UCSD-AML1 (cell line): ENCODE measurements at regions not wholly inside any gene's neighbourhood (a gene's known extent, or its start where the extent isn't known, plus 50 kb on each side); places are given as distances from the start of the nearest gene placed in this dataset.
A peak's percentile ranks its signal among the peaks of the same experiment; 100 is the strongest.

Experiments used
- DNase-seq: peaks from one replicate; lab custom pipeline; 2025; ENCODE audit not compliant: unreplicated experiment; lab: John Stamatoyannopoulos, UW

- peak; percentile 45 for DNase-seq
These were observed 168.3 kb downstream of the SPRY1 start for GRCh38 chr4:123564758-123565346.

- no peak for DNase-seq
These were observed 172.3 kb downstream of the SPRY1 start for GRCh38 chr4:123568936-123569335.

- DNase-seq: no peak
These were observed 172.9 kb downstream of the SPRY1 start for GRCh38 chr4:123569541-123569940.

GRCh38 chr4:123573866-123574508 lies 177.4 kb downstream of the SPRY1 start:
- no peak for DNase-seq

GRCh38 chr4:123575291-123575690 lies 178.7 kb downstream of the SPRY1 start:
- DNase-seq: no peak

GRCh38 chr4:123577225-123577906 lies 180.8 kb downstream of the SPRY1 start:
- DNase-seq: no peak

- DNase-seq: no peak
These were observed 181.9 kb downstream of the SPRY1 start for GRCh38 chr4:123578276-123579029.

- DNase-seq: no peak
These were observed 183.4 kb downstream of the SPRY1 start for GRCh38 chr4:123579961-123580360.

- no peak for DNase-seq
These were observed 184.5 kb downstream of the SPRY1 start for GRCh38 chr4:123580981-123581664.

- DNase-seq: no peak
These were observed 185.2 kb downstream of the SPRY1 start for GRCh38 chr4:123581802-123582201.

GRCh38 chr4:123583043-123583442 lies 186.4 kb downstream of the SPRY1 start:
- no peak for DNase-seq

GRCh38 chr4:123585111-123585510 lies 188.5 kb downstream of the SPRY1 start:
- no peak for DNase-seq

- DNase-seq: no peak
These were observed 191.4 kb downstream of the SPRY1 start for GRCh38 chr4:123587983-123588494.

GRCh38 chr4:123588631-123589241 lies 192.1 kb downstream of the SPRY1 start:
- DNase-seq: peak; percentile 9

GRCh38 chr4:123589301-123589700 lies 192.7 kb downstream of the SPRY1 start:
- no peak for DNase-seq

GRCh38 chr4:123591875-123592274 lies 195.3 kb downstream of the SPRY1 start:
- no peak for DNase-seq

- DNase-seq: peak; percentile 10
These were observed 197.1 kb downstream of the SPRY1 start for GRCh38 chr4:123593655-123594054.

GRCh38 chr4:123596805-123597204 lies 200.2 kb downstream of the SPRY1 start:
- DNase-seq: no peak

- DNase-seq: no peak
These were observed 201.0 kb downstream of the SPRY1 start for GRCh38 chr4:123597586-123597985.

GRCh38 chr4:123598331-123598730 lies 201.7 kb downstream of the SPRY1 start:
- no peak for DNase-seq
